ENCODE measurements at regions not wholly inside any gene's neighbourhood (a gene's known extent, or its start where the extent isn't known, plus 50 kb on each side); places are given as distances from the start of the nearest gene placed in this dataset.

DNA sequence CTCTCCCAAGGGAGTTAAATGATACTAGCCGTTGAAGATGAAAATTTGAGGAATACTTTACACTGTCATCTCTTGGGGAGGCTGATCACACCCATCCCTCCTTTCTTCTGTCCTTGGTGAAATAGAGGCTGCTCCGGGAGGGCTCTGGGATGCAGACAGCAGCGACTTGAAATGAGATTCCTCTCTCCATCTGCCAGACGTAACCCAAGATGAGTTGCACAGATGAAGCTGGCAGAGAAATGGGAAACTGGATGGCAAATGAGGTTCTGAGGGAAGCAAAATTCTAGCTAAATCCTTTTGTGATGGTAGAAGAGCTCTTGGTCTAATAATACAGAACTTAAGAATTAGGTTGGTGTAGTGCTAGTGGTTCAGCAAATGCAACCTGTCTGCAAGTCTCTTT lies 201.4 kb downstream of the AASDH start:
- H3K27me3 ChIP-seq (ENCODE audit: insufficient read depth, low read depth): no peaks in the 10 kb centered on the region
- H3K4me3 ChIP-seq: no peak overlapping the region
- no peaks in the 10 kb centered on the region for H4K20me1 ChIP-seq (ENCODE audit: insufficient read depth)
- BruUV-seq (replicated peaks): no TSS peak
- no peaks in the 10 kb centered on the region for H3K9me3 ChIP-seq (ENCODE audit: insufficient read depth, low read depth)
- no peak for DNase-seq
- H3F3A ChIP-seq (ENCODE audit: insufficient read depth, low read depth): no peaks in the 10 kb centered on the region
- CTCF ChIA-PET: no interaction called here
- H3K79me2 ChIP-seq (ENCODE audit: low read depth): no peaks in the 10 kb centered on the region
- POLR2A ChIA-PET (ENCODE audit: unreplicated experiment): no interaction called here
- no peak overlapping the region for H2AFZ ChIP-seq
- H3K36me3 ChIP-seq (ENCODE audit: low read depth): no peaks in the 10 kb centered on the region
- no peak overlapping the region for H3K27ac ChIP-seq
- intact Hi-C loops (cut with micrococcal nuclease; ENCODE audit: unreplicated experiment): no loop called here
- no peaks in the 10 kb centered on the region for H3K9me2 ChIP-seq (ENCODE audit: insufficient read depth)
- TF ChIP-seq EZH2 (IDR thresholded peaks at IDR 0.05; ENCODE audit: low read depth): no peak
- TF ChIP-seq, protein P1, sequence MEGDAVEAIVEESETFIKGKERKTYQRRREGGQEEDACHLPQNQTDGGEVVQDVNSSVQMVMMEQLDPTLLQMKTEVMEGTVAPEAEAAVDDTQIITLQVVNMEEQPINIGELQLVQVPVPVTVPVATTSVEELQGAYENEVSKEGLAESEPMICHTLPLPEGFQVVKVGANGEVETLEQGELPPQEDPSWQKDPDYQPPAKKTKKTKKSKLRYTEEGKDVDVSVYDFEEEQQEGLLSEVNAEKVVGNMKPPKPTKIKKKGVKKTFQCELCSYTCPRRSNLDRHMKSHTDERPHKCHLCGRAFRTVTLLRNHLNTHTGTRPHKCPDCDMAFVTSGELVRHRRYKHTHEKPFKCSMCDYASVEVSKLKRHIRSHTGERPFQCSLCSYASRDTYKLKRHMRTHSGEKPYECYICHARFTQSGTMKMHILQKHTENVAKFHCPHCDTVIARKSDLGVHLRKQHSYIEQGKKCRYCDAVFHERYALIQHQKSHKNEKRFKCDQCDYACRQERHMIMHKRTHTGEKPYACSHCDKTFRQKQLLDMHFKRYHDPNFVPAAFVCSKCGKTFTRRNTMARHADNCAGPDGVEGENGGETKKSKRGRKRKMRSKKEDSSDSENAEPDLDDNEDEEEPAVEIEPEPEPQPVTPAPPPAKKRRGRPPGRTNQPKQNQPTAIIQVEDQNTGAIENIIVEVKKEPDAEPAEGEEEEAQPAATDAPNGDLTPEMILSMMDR (conservative IDR thresholded peaks at IDR 0.05): no peak
- no peaks in the 10 kb centered on the region for H3K4me1 ChIP-seq (replicated peaks; ENCODE audit: insufficient read depth)
- H3K4me2 ChIP-seq: no peak overlapping the region

DNA sequence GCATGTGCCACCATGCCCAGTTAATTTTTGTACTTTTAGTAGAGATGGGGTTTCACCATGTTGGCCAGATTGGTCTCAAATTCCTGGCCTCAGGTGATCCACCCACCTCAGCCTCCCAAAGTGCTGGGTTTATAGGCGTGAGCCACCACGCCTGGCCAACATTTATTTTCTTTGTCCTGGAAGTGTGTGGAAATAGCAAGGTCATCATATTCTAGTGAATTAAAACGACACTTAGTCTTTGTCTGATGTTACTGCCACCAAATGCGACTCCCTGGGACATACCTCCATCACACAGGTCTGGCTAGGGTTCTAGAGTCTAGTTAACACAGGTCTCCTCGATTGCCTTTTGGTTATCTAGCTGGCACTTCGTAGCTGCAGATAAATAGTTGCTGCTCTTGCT lies 203.1 kb downstream of the AASDH start:
- CTCF ChIA-PET: no interaction called here
- BruUV-seq (replicated peaks): no TSS peak

DNA sequence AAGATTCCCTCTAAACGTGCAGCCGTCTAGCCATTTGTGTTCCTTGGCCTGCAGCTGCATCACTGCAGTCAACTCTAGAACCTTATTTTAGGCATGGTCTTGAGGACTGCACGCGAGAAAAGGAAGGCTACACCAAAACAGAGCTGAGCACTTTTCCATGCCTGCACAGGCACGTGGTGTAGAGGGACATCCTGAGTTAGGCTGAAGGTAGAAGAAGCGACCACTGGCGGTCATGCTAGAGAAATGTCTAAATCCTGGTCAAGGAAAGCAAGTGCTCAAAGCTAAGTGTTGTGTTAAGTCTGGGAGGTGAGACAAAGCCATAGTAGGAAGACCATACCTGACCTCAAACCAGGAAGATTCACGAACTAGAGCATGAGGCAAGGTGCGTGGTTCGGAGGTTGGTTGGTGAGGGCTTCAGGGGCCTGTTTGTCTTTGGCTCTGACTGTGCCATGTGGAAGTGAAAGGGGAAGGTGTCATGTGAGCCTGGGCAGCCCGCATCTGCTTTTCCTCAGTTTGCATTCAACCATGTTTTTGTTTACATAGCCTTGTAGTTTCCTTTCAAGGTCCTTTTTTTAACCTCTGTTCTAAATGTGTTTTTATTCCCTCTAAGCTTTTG lies 203.8 kb downstream of the AASDH start:
- no TSS peak for BruUV-seq (replicated peaks)
- Histone ChIP-seq H3K27ac (no peak overlapping the region), H3K4me2 (no peak overlapping the region), H3K4me3 (no peak overlapping the region), H3K9me3 (ENCODE audit: insufficient read depth, low read depth) (no peaks in the 10 kb centered on the region), H3K36me3 (ENCODE audit: low read depth) (no peaks in the 10 kb centered on the region), H3K9me2 (ENCODE audit: insufficient read depth) (no peaks in the 10 kb centered on the region), H3F3A (ENCODE audit: insufficient read depth, low read depth) (no peaks in the 10 kb centered on the region), H2AFZ (no peak overlapping the region), H4K20me1 (ENCODE audit: insufficient read depth) (no peaks in the 10 kb centered on the region), H3K27me3 (ENCODE audit: insufficient read depth, low read depth) (no peaks in the 10 kb centered on the region), H3K4me1 (replicated peaks; ENCODE audit: insufficient read depth) (no peaks in the 10 kb centered on the region), H3K79me2 (ENCODE audit: low read depth) (no peaks in the 10 kb centered on the region)
- ChIA-PET POLR2A (ENCODE audit: unreplicated experiment) (no interaction called here), CTCF (no interaction called here)
- TF ChIP-seq EZH2 (IDR thresholded peaks at IDR 0.05; ENCODE audit: low read depth): no peak
- TF ChIP-seq, protein P1 (conservative IDR thresholded peaks at IDR 0.05): no peak
- intact Hi-C loops (cut with micrococcal nuclease; ENCODE audit: unreplicated experiment): no loop called here
- DNase-seq: no peak

More for the DNA sequence above, 203.1 kb downstream of the AASDH start:
- no peak for TF ChIP-seq EZH2 (IDR thresholded peaks at IDR 0.05; ENCODE audit: low read depth)
- TF ChIP-seq, protein P1 (conservative IDR thresholded peaks at IDR 0.05): no peak
- POLR2A ChIA-PET (ENCODE audit: unreplicated experiment): no interaction called here
- H3K4me1 ChIP-seq (replicated peaks; ENCODE audit: insufficient read depth): no peaks in the 10 kb centered on the region
- H2AFZ ChIP-seq: no peak overlapping the region
- H3K27me3 ChIP-seq (ENCODE audit: insufficient read depth, low read depth): no peaks in the 10 kb centered on the region
- no peak overlapping the region for H3K4me2 ChIP-seq
- H3K9me2 ChIP-seq (ENCODE audit: insufficient read depth): no peaks in the 10 kb centered on the region
- DNase-seq: no peak
- H3F3A ChIP-seq (ENCODE audit: insufficient read depth, low read depth): no peaks in the 10 kb centered on the region
- H3K36me3 ChIP-seq (ENCODE audit: low read depth): no peaks in the 10 kb centered on the region
- intact Hi-C loops (cut with micrococcal nuclease; ENCODE audit: unreplicated experiment): no loop called here
- no peaks in the 10 kb centered on the region for H4K20me1 ChIP-seq (ENCODE audit: insufficient read depth)
- no peaks in the 10 kb centered on the region for H3K79me2 ChIP-seq (ENCODE audit: low read depth)
- no peak overlapping the region for H3K27ac ChIP-seq
- H3K9me3 ChIP-seq (ENCODE audit: insufficient read depth, low read depth): no peaks in the 10 kb centered on the region
- no peak overlapping the region for H3K4me3 ChIP-seq
